Tongue (tissue), 1 donor: ENCODE measurements at regions not wholly inside any gene's neighbourhood (a gene's known extent, or its start where the extent isn't known, plus 50 kb on each side); places are given as distances from the start of the nearest gene placed in this dataset.

Experiments
- DNase-seq: peaks from one replicate; pipeline ENCODE4 v3.0.0-alpha.2; 2015

GRCh38 chr1:209405183-209405814 lies 178.2 kb upstream of the CAMK1G start:
- no peak for DNase-seq

- no peak for DNase-seq
Observed at GRCh38 chr1:209406168-209406567, 177.3 kb upstream of the CAMK1G start.

- no peak for DNase-seq
Observed at GRCh38 chr1:209406595-209406994, 176.9 kb upstream of the CAMK1G start.

GRCh38 chr1:209409780-209410179 lies 173.7 kb upstream of the CAMK1G start:
- DNase-seq = no peak

- peak; percentile 82 for DNase-seq
Observed at GRCh38 chr1:209411491-209411929, 172.0 kb upstream of the CAMK1G start.

GRCh38 chr1:209412036-209412435 lies 171.5 kb upstream of the CAMK1G start:
- peak; percentile 58 for DNase-seq

- no peak for DNase-seq
Observed at GRCh38 chr1:209412566-209412965, 170.9 kb upstream of the CAMK1G start.

- DNase-seq = no peak
Observed at GRCh38 chr1:209413062-209413461, 170.5 kb upstream of the CAMK1G start.

GRCh38 chr1:209414803-209415329 lies 168.6 kb upstream of the CAMK1G start:
- no peak for DNase-seq

- DNase-seq = peak; percentile 72
Observed at GRCh38 chr1:209416039-209416438, 167.5 kb upstream of the CAMK1G start.

GRCh38 chr1:209416716-209417115 lies 166.8 kb upstream of the CAMK1G start:
- DNase-seq = peak; percentile 29

GRCh38 chr1:209417761-209418160 lies 165.8 kb upstream of the CAMK1G start:
- no peak for DNase-seq

- DNase-seq = peak; percentile 61
Observed at GRCh38 chr1:209420276-209420675, 163.2 kb upstream of the CAMK1G start.

- DNase-seq = no peak
Observed at GRCh38 chr1:209421186-209421585, 162.3 kb upstream of the CAMK1G start.

- DNase-seq = no peak
Observed at GRCh38 chr1:209421978-209422680, 161.4 kb upstream of the CAMK1G start.

- no peak for DNase-seq
Observed at GRCh38 chr1:209425959-209426358, 157.6 kb upstream of the CAMK1G start.

- DNase-seq = no peak
Observed at GRCh38 chr1:209427277-209427676, 156.2 kb upstream of the CAMK1G start.

GRCh38 chr1:209427811-209428210 lies 155.7 kb upstream of the CAMK1G start:
- DNase-seq = peak; percentile 50

GRCh38 chr1:209428241-209428921 lies 155.1 kb upstream of the CAMK1G start:
- peak; percentile 59 for DNase-seq

- no peak for DNase-seq
Observed at GRCh38 chr1:209429611-209430010, 153.9 kb upstream of the CAMK1G start.

GRCh38 chr1:209430107-209430506 lies 153.4 kb upstream of the CAMK1G start:
- no peak for DNase-seq

- DNase-seq = peak; percentile 59
Observed at GRCh38 chr1:209430821-209431259, 152.7 kb upstream of the CAMK1G start.

GRCh38 chr1:209431402-209431801 lies 152.1 kb upstream of the CAMK1G start:
- DNase-seq = no peak
